HepG2 (cell line): ENCODE measurements at regions not wholly inside any gene's neighbourhood (a gene's known extent, or its start where the extent isn't known, plus 50 kb on each side); places are given as distances from the start of the nearest gene placed in this dataset.

ENCODE experiments used
- ATAC-seq: fragments of 200-7000 bp; cut with Tn5 transposase; 3 replicates; pipeline ENCODE4 v1.9.1; 2020; ENCODE audit warnings: mild to moderate bottlenecking, moderate library complexity
- BruUV-seq: library from RNA; stranded (reverse); fragments of 400-500 nt; replicated peaks from 2 replicates; lab custom pipeline; 2021; lab: Mats Ljungman, UMichigan
- CTCF ChIA-PET: fragments of 300-600 bp; formaldehyde crosslinking; extraction: SDS; loops from one replicate; lab custom pipeline; 2021; ENCODE audit warnings: low total read pairs, inconsistent platforms, low intra/inter-chr PET ratio; lab: Yijun Ruan, JAX
- POLR2A ChIA-PET: fragments of 350-600 bp; sonication (Branson Sonifier 250); formaldehyde crosslinking; loops from one replicate; lab custom pipeline; 2020; ENCODE audit warnings: antibody characterized with exemption, inconsistent platforms; lab: Yijun Ruan, JAX
- DNase-seq: peaks from one replicate; pipeline ENCODE4 v3.0.0-alpha.2; 2015; ENCODE audit warnings: low spot score
- FAIRE-seq: peaks from 3 replicates; lab custom pipeline; 2011; peaks lifted over from hg19 to GRCh38; lab: Jason Lieb, UNC
- H2AFZ ChIP-seq: one replicate; pipeline ENCODE4 v1.6.1; 2011; ENCODE audit warnings: low read length, inconsistent platforms
- H3K27ac ChIP-seq: fragments of 300-600 bp; 3 replicates; pipeline ENCODE4 v1.8.0; 2011; ENCODE audit warnings: mixed run types, mild to moderate bottlenecking, mixed read lengths, low read length, inconsistent platforms; ENCODE audit not compliant: insufficient read depth; ENCODE audit errors: extremely low read length
- H3K27me3 ChIP-seq, 2 experiments: fragments of 200-600 bp in 1 of 2; 2 replicates in 1 of 2; 3 replicates in 1 of 2; pipeline versions ENCODE4 v1.6.0 to v1.8.0; 2011; ENCODE audit warnings: low read length in 2 of 2, mild to moderate bottlenecking in 2 of 2, moderate library complexity in 2 of 2, inconsistent platforms in 1 of 2; ENCODE audit not compliant: insufficient read depth in 2 of 2, control insufficient read depth in 1 of 2
- H3K36me3 ChIP-seq, 2 experiments: fragments of 200-600 bp in 1 of 2; replicated peaks in 1 of 2; 2 replicates in 1 of 2; 3 replicates in 1 of 2; pipeline versions ENCODE4 v1.5.1 to v1.8.0; 2011; ENCODE audit warnings: low read length in 2 of 2, inconsistent platforms in 1 of 2; ENCODE audit not compliant: insufficient read depth in 2 of 2, control insufficient read depth in 1 of 2
- H3K4me1 ChIP-seq: 2 replicates; pipeline ENCODE4 v1.5.1; 2012; ENCODE audit warnings: low read length, inconsistent platforms; ENCODE audit not compliant: insufficient read depth
- H3K4me2 ChIP-seq: 2 replicates; pipeline ENCODE4 v1.6.0; 2011; ENCODE audit warnings: low read depth, low read length, inconsistent platforms
- H3K4me3 ChIP-seq, 3 experiments: fragments of 200-600 bp in 1 of 3; sonication (generic), shearing (Covaris generic) in 1 of 3; replicated peaks in 1 of 3; 2 replicates each; pipeline ENCODE4 v1.5.1; 2011 to 2016; ENCODE audit warnings: low read length in 3 of 3, inconsistent platforms in 2 of 3, low read depth in 2 of 3, mild to moderate bottlenecking in 2 of 3, control low read depth in 1 of 3, mixed read lengths in 1 of 3; ENCODE audit not compliant: insufficient read depth in 1 of 3
- H3K79me2 ChIP-seq: one replicate; pipeline ENCODE4 v1.6.1; 2011; ENCODE audit warnings: low read length, inconsistent platforms; ENCODE audit not compliant: insufficient read depth
- H3K9ac ChIP-seq: 2 replicates; pipeline ENCODE4 v1.6.0; 2011; ENCODE audit warnings: mild to moderate bottlenecking, low read depth, low read length, inconsistent platforms; ENCODE audit not compliant: insufficient read depth
- H3K9me3 ChIP-seq: 2 replicates; pipeline ENCODE4 v1.5.1; 2012; ENCODE audit warnings: mild to moderate bottlenecking, low read length
- H4K20me1 ChIP-seq: 2 replicates; pipeline ENCODE4 v1.6.0; 2011; ENCODE audit warnings: inconsistent platforms, mild to moderate bottlenecking, low read length, moderate library complexity; ENCODE audit not compliant: insufficient read depth
- ESRRA ChIP-seq: sonication (generic); formaldehyde crosslinking; IDR thresholded peaks from 2 replicates; pipeline ENCODE4 v1.5.1; 2020; ENCODE audit warnings: mild to moderate bottlenecking, low read depth, missing genetic modification reagents
- FOSL2 ChIP-seq: sonication (generic); formaldehyde crosslinking; IDR thresholded peaks from 2 replicates; pipeline ENCODE4 v1.4.0; 2020; ENCODE audit warnings: missing genetic modification reagents
- GATAD2A ChIP-seq: IDR thresholded peaks from 2 replicates; pipeline ENCODE4 v1.6.1; 2016
- KDM6A ChIP-seq: IDR thresholded peaks from 2 replicates; pipeline ENCODE4 v1.6.1; 2016; ENCODE audit warnings: low read depth
- MAZ ChIP-seq, 2 experiments: sonication (generic) in 1 of 2; formaldehyde crosslinking in 1 of 2; IDR thresholded peaks; 2 replicates each; pipeline versions ENCODE4 v1.5.0 to v1.6.1; 2012 to 2020; ENCODE audit warnings: low read depth in 2 of 2, mild to moderate bottlenecking in 2 of 2, borderline replicate concordance in 1 of 2, improper control_type of control experiment in 1 of 2, low read length in 1 of 2, missing genetic modification reagents in 1 of 2, moderate library complexity in 1 of 2
- MXD3 ChIP-seq: IDR thresholded peaks from 2 replicates; pipeline ENCODE4 v1.6.1; 2016; ENCODE audit warnings: mild to moderate bottlenecking, missing biosample characterization, missing genetic modification reagents
- SRSF1 ChIP-seq: fragments of 200-400 bp; formaldehyde crosslinking; optimal IDR thresholded peaks from 2 replicates; pipeline ENCODE3; 2017; ENCODE audit warnings: mild to moderate bottlenecking, low read depth, low read length, moderate library complexity
- TIGD3 ChIP-seq: sonication (generic); formaldehyde crosslinking; IDR thresholded peaks from 2 replicates; pipeline ENCODE4 v1.5.1; 2020; ENCODE audit warnings: mild to moderate bottlenecking, missing genetic modification reagents, borderline replicate concordance
- ZEB1 ChIP-seq: IDR thresholded peaks from 2 replicates; pipeline ENCODE4 v1.6.1; 2012; ENCODE audit warnings: mild to moderate bottlenecking, low read depth, inconsistent platforms; ENCODE audit not compliant: insufficient replicate concordance
- ZGPAT ChIP-seq: IDR thresholded peaks from 2 replicates; pipeline ENCODE4 v1.6.1; 2016; ENCODE audit warnings: mild to moderate bottlenecking
- ZNF263 ChIP-seq: sonication (generic); formaldehyde crosslinking; IDR thresholded peaks from 2 replicates; pipeline ENCODE4 v1.4.0; 2020; ENCODE audit warnings: missing genetic modification reagents
- ZNF496 ChIP-seq: sonication (generic); formaldehyde crosslinking; IDR thresholded peaks from 2 replicates; pipeline ENCODE4 v1.8.1; 2023; ENCODE audit warnings: mild to moderate bottlenecking, moderate library complexity, missing genetic modification reagents; ENCODE audit not compliant: insufficient replicate concordance
- ZNF510 ChIP-seq: sonication (generic); formaldehyde crosslinking; IDR thresholded peaks from 2 replicates; pipeline ENCODE4 v1.4.0; 2020; ENCODE audit warnings: low read depth, mild to moderate bottlenecking, missing genetic modification reagents
- WGBS: methylation state at CpG from one replicate; pipeline ENCODE4 v1.1.6; 2017; ENCODE audit warnings: low lambda C conversion rate; 5-methylcytosine and 5-hydroxymethylcytosine counted together
- in situ Hi-C: cut with HindIII; loops from 2 replicates; pipeline ENCODE4 v1.10.0; 2017; ENCODE audit warnings: low pct_unique_long_range_greater_than_20kb; ENCODE audit not compliant: extremely low pct_ligation_motif_present
- intact Hi-C: fragments of 100-400 bp; cut with micrococcal nuclease; formaldehyde crosslinking; loops from one replicate; pipeline ENCODE4 v1.10.0; 2022; ENCODE audit not compliant: unreplicated experiment

GRCh38 chr3:43211681-43212080, 74.7 kb upstream of the SNRK start:
- in situ Hi-C loops, result no loop called here
- peaks cover 0 to 20% of the 10 kb centered on the region in 2 experiments; a peak in 1 of 5 replicates for H3K27me3 ChIP-seq
- H3K4me3 ChIP-seq, result no peak overlapping the region
- FAIRE-seq, result no peak
- no peak for ATAC-seq
- no peaks in the 10 kb centered on the region for H4K20me1 ChIP-seq
- H3K4me1 ChIP-seq, result peaks cover 5% of the 10 kb centered on the region; the same call in 1 of the 2 replicates
- TF ChIP-seq ESRRA (no peak), FOSL2 (CRISPR knock-in tag) (no peak), ZGPAT (CRISPR knock-in tag) (no peak), ZNF496 (CRISPR knock-in tag) (no peak), ZEB1 (no peak), ZNF510 (CRISPR knock-in tag) (no peak), SRSF1 (no peak), GATAD2A (CRISPR knock-in tag) (no peak), TIGD3 (CRISPR knock-in tag) (no peak), MAZ (IDR thresholded peaks at IDR 0.05; ENCODE audit: borderline replicate concordance, low read depth, low read length) (no peak), MAZ (CRISPR knock-in tag; IDR thresholded peaks at IDR 0.05; ENCODE audit: low read depth) (no peak), MXD3 (CRISPR knock-in tag) (no peak), KDM6A (CRISPR knock-in tag) (no peak), ZNF263 (CRISPR knock-in tag) (no peak)
- TF ChIP-seq, all 625 proteins: peak for 0
- H2AFZ ChIP-seq, result no peak overlapping the region
- POLR2A ChIA-PET, result no interaction called here
- no peak overlapping the region for H3K27ac ChIP-seq
- H3K79me2 ChIP-seq, result no peaks in the 10 kb centered on the region
- WGBS, result 14% methylated on average over 3 of the region's 5 CpGs
- H3K9me3 ChIP-seq, result no peaks in the 10 kb centered on the region
- intact Hi-C loops, result no loop called here
- CTCF ChIA-PET, result no interaction called here
- no peak overlapping the region for H3K9ac ChIP-seq
- no peak overlapping the region for H3K4me2 ChIP-seq
- no TSS peak for BruUV-seq
- H3K36me3 ChIP-seq, result no peaks in the 10 kb centered on the region
- no peak for DNase-seq
